BE2C (cell line): ENCODE measurements at regions not wholly inside any gene's neighbourhood (a gene's known extent, or its start where the extent isn't known, plus 50 kb on each side); places are given as distances from the start of the nearest gene placed in this dataset.

Experiments
- DNase-seq: peaks from one replicate; pipeline ENCODE4 v3.0.0-alpha.2; 2020
- H3K27me3 ChIP-seq: fragments of 250-450 bp; sonication (Bioruptor Pico); 2 replicates; pipeline ENCODE4 v1.5.1; 2020; ENCODE audit warnings: mild to moderate bottlenecking
- H3K36me3 ChIP-seq: fragments of 250-450 bp; sonication (Bioruptor Pico); 2 replicates; pipeline ENCODE4 v1.5.1; 2020; ENCODE audit warnings: mild to moderate bottlenecking
- H3K4me1 ChIP-seq: fragments of 250-450 bp; sonication (Bioruptor Pico); 2 replicates; pipeline ENCODE4 v1.5.1; 2020
- H3K4me3 ChIP-seq: 2 replicates; pipeline ENCODE4 v1.5.1; 2011; ENCODE audit warnings: low read depth, low read length
- H3K9me3 ChIP-seq: fragments of 250-450 bp; sonication (Bioruptor Pico); 2 replicates; pipeline ENCODE4 v1.5.1; 2020
- TF ChIP-seq, protein P1 (sequence below): IDR thresholded peaks from 2 replicates; pipeline ENCODE4 v1.5.1; 2012; ENCODE audit warnings: mild to moderate bottlenecking, low read depth, low read length

DNA sequence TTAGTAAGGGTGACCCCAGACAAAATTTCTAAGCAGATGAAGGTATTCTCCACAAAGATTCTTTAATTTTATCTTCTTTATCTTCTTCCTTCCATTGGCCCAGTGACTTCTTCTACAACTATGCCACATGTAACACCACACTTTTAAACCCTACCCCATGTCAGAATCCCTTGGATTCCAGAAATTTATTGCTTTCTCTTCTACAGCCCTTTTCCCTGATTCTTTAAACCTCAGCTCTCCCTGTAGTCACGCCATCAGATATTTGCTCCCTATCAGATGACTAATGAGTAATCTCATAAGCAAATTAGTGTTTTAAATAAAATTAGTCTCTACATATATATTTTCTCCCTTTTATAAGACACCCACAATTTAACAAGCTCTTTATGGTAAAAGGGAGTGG, 423.4 kb upstream of the CHORDC1 start:
- no peaks in the 10 kb centered on the region for H3K27me3 ChIP-seq
- no peak for DNase-seq
- H3K4me1 ChIP-seq: peaks cover 9% of the 10 kb centered on the region
- H3K9me3 ChIP-seq: no peaks in the 10 kb centered on the region
- no peak overlapping the region for H3K4me3 ChIP-seq
- TF ChIP-seq, protein P1, sequence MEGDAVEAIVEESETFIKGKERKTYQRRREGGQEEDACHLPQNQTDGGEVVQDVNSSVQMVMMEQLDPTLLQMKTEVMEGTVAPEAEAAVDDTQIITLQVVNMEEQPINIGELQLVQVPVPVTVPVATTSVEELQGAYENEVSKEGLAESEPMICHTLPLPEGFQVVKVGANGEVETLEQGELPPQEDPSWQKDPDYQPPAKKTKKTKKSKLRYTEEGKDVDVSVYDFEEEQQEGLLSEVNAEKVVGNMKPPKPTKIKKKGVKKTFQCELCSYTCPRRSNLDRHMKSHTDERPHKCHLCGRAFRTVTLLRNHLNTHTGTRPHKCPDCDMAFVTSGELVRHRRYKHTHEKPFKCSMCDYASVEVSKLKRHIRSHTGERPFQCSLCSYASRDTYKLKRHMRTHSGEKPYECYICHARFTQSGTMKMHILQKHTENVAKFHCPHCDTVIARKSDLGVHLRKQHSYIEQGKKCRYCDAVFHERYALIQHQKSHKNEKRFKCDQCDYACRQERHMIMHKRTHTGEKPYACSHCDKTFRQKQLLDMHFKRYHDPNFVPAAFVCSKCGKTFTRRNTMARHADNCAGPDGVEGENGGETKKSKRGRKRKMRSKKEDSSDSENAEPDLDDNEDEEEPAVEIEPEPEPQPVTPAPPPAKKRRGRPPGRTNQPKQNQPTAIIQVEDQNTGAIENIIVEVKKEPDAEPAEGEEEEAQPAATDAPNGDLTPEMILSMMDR: no peak
- no peaks in the 10 kb centered on the region for H3K36me3 ChIP-seq

GRCh38 chr11:90639461-90639993, 416.7 kb upstream of the CHORDC1 start:
- Histone ChIP-seq H3K4me1 (no peaks in the 10 kb centered on the region), H3K9me3 (no peaks in the 10 kb centered on the region), H3K4me3 (no peak overlapping the region), H3K27me3 (no peaks in the 10 kb centered on the region), H3K36me3 (no peaks in the 10 kb centered on the region)
- TF ChIP-seq, protein P1: peak; percentile 72
- no peak for DNase-seq

DNA sequence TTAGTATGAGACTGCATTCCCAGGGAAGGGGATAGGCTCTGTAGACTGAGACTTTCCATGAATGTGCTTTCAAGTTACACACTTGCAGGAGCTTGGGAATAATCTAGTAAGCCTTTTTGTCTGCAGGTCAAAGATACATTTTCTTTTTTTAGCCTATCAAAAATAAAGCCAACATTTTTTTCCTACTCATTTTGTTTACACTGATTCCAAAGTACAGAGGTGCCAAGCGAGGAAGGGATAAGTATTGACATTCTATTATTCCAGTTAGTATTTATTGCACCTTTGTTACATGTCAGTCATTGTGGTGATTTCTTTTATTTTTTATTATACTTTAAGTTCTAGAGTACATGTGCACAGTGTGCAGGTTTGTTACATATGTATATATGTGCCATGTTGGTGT, 413.0 kb upstream of the CHORDC1 start:
- no peak overlapping the region for H3K4me3 ChIP-seq
- no peak for DNase-seq
- peaks cover 5% of the 10 kb centered on the region for H3K4me1 ChIP-seq
- H3K9me3 ChIP-seq: no peaks in the 10 kb centered on the region
- TF ChIP-seq, protein P1: no peak
- no peaks in the 10 kb centered on the region for H3K27me3 ChIP-seq
- no peaks in the 10 kb centered on the region for H3K36me3 ChIP-seq

DNA sequence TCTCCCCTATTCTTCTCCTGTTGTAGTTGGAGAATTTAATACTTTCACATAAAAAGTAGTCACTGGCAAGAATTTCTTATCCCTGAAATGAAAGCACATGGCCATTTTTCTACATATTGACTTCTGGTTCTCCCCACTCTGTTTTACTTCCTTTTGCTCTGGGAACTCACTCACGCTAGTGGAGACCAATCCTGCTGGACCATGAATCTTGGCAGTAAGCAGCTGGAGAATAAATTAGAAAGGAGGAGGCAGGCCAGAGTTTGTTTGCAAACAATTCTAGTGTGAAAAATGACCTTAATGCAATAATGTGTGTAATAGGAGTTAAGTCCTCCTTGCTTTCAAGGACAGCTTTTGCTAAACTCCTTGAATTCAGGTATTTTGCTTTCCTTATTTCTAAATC, 412.3 kb upstream of the CHORDC1 start:
- H3K27me3 ChIP-seq: no peaks in the 10 kb centered on the region
- no peaks in the 10 kb centered on the region for H3K9me3 ChIP-seq
- TF ChIP-seq, protein P1: no peak
- H3K36me3 ChIP-seq: no peaks in the 10 kb centered on the region
- peaks cover 5% of the 10 kb centered on the region for H3K4me1 ChIP-seq
- DNase-seq: no peak
- no peak overlapping the region for H3K4me3 ChIP-seq

- Histone ChIP-seq H3K4me1 (peaks cover 5% of the 10 kb centered on the region), H3K9me3 (no peaks in the 10 kb centered on the region), H3K36me3 (no peaks in the 10 kb centered on the region), H3K27me3 (no peaks in the 10 kb centered on the region), H3K4me3 (no peak overlapping the region)
- DNase-seq: no peak
- TF ChIP-seq, protein P1: no peak
These were observed 407.3 kb upstream of the CHORDC1 start for GRCh38 chr11:90630176-90630575.

- no peak for DNase-seq
- Histone ChIP-seq H3K27me3 (no peaks in the 10 kb centered on the region), H3K4me1 (peaks cover 5% of the 10 kb centered on the region), H3K9me3 (no peaks in the 10 kb centered on the region), H3K36me3 (no peaks in the 10 kb centered on the region), H3K4me3 (no peak overlapping the region)
- TF ChIP-seq, protein P1: no peak
These were observed 406.5 kb upstream of the CHORDC1 start for GRCh38 chr11:90629229-90629806.
